ENCODE measurements at regions not wholly inside any gene's neighbourhood (a gene's known extent, or its start where the extent isn't known, plus 50 kb on each side); places are given as distances from the start of the nearest gene placed in this dataset.

DNA sequence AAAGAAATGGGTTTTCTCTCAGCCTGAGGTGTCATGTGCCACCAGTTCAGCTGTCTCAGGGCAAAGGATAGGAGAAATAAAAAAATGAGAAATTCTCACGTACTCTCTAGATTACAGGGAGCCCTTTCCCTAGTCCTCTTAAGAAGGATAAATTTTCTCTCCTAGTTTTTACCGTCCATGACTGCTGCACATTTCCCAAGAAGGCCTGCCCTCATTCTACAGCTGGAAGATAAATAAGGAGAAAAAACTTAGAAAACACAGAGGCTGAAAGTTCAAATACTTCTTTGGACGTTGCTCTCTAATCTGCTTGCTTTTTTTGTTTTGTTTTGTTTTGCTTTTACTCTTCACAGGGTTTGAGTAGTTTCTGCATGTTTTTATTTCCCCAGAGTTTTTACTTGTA is 211.9 kb downstream of the DCAF12L2 start:
- Histone ChIP-seq H3K4me3 (no peak overlapping the region), H3K36me3 (no peaks in the 10 kb centered on the region), H3K27me3 (ENCODE audit: low read depth) (no peaks in the 10 kb centered on the region), H3K27ac (replicated peaks) (no peak overlapping the region), H3K4me1 (no peaks in the 10 kb centered on the region), H3K9me3 (replicated peaks) (no peaks in the 10 kb centered on the region)
- intact Hi-C loops (cut with micrococcal nuclease) = no loop called here
- no peak for TF ChIP-seq CTCF (IDR thresholded peaks at IDR 0.05; ENCODE audit: borderline replicate concordance)
- no peak for DNase-seq

GRCh38 chrX:125977851-125978250 is 188.2 kb downstream of the DCAF12L2 start:
- H3K4me1 ChIP-seq = no peaks in the 10 kb centered on the region
- no peak for DNase-seq
- no peaks in the 10 kb centered on the region for H3K27me3 ChIP-seq (ENCODE audit: low read depth)
- no peak for TF ChIP-seq CTCF (IDR thresholded peaks at IDR 0.05; ENCODE audit: borderline replicate concordance)
- no peak overlapping the region for H3K4me3 ChIP-seq
- peaks cover 15% of the 10 kb centered on the region for H3K9me3 ChIP-seq (replicated peaks)
- H3K36me3 ChIP-seq = no peaks in the 10 kb centered on the region
- intact Hi-C loops (cut with micrococcal nuclease) = no loop called here
- H3K27ac ChIP-seq (replicated peaks) = no peak overlapping the region

DNA sequence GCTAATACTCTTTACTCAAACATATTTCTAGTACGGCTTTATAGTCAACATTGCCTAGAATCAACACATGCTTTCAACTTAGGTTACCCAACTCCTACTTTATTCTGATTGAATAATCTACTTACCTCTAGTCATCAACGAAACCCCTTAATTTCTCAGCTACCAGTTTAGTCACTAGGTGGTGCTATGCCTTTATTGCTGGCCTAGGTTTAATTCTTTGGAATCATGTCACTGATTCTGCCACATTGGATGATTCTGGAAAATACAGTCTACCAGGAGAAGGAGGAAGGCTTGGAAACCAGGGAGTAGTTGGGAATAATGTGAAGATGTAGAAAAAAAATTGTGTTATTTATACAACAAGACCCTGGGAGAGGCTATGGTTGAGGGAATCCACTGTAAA is 167.7 kb downstream of the DCAF12L2 start:
- peak; percentile 45 for TF ChIP-seq CTCF (IDR thresholded peaks at IDR 0.05; ENCODE audit: borderline replicate concordance)
- DNase-seq = no peak
- no peak overlapping the region for H3K27ac ChIP-seq (replicated peaks)
- no peak overlapping the region for H3K4me3 ChIP-seq
- intact Hi-C loops (cut with micrococcal nuclease) = no loop called here
- H3K27me3 ChIP-seq (ENCODE audit: low read depth) = no peaks in the 10 kb centered on the region
- H3K4me1 ChIP-seq = no peaks in the 10 kb centered on the region
- no peaks in the 10 kb centered on the region for H3K36me3 ChIP-seq
- no peaks in the 10 kb centered on the region for H3K9me3 ChIP-seq (replicated peaks)

DNA sequence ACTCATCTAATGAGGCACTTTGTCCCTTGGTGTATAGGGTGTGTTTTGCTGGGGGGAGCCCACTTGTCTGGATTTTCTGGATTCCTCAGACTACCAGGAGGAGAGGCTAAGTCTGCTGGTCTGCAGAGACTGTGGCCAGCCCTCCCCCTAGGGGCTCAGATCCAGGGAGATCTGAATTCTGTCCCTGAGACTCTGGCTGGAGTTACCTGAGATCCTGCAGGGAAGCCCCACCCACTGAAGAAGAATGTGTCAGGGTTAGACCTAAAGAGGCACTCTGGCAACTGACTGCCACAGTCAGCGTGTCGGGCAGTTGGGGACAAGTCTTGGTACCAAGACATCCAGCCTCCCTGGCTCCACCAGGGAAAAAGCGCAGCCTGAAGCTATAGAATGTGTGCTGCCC is 138.9 kb downstream of the DCAF12L2 start:
- Histone ChIP-seq H3K9me3 (replicated peaks) (peaks cover 3% of the 10 kb centered on the region), H3K27me3 (ENCODE audit: low read depth) (no peaks in the 10 kb centered on the region), H3K27ac (replicated peaks) (no peak overlapping the region), H3K36me3 (no peaks in the 10 kb centered on the region), H3K4me3 (no peak overlapping the region), H3K4me1 (no peaks in the 10 kb centered on the region)
- TF ChIP-seq CTCF (IDR thresholded peaks at IDR 0.05; ENCODE audit: borderline replicate concordance) = no peak
- intact Hi-C loops (cut with micrococcal nuclease) = no loop called here
- no peak for DNase-seq

GRCh38 chrX:126030021-126030420 is 136.1 kb downstream of the DCAF12L2 start:
- no peak for DNase-seq
- no peak for TF ChIP-seq CTCF (IDR thresholded peaks at IDR 0.05; ENCODE audit: borderline replicate concordance)
- no peaks in the 10 kb centered on the region for H3K36me3 ChIP-seq
- peaks cover 1% of the 10 kb centered on the region for H3K9me3 ChIP-seq (replicated peaks)
- H3K4me3 ChIP-seq = no peak overlapping the region
- H3K4me1 ChIP-seq = no peaks in the 10 kb centered on the region
- intact Hi-C loops (cut with micrococcal nuclease) = no loop called here
- H3K27ac ChIP-seq (replicated peaks) = no peak overlapping the region
- no peaks in the 10 kb centered on the region for H3K27me3 ChIP-seq (ENCODE audit: low read depth)

- no peaks in the 10 kb centered on the region for H3K27me3 ChIP-seq (ENCODE audit: low read depth)
- no peak for TF ChIP-seq CTCF (IDR thresholded peaks at IDR 0.05; ENCODE audit: borderline replicate concordance)
- intact Hi-C loops (cut with micrococcal nuclease) = no loop called here
- no peak overlapping the region for H3K27ac ChIP-seq (replicated peaks)
- no peaks in the 10 kb centered on the region for H3K36me3 ChIP-seq
- H3K9me3 ChIP-seq (replicated peaks) = no peaks in the 10 kb centered on the region
- no peak overlapping the region for H3K4me3 ChIP-seq
- DNase-seq = no peak
- no peaks in the 10 kb centered on the region for H3K4me1 ChIP-seq
Measured at GRCh38 chrX:126063984-126064383, 102.1 kb downstream of the DCAF12L2 start.
